Right lobe of liver (tissue), 6 donors: ENCODE measurements at regions not wholly inside any gene's neighbourhood (a gene's known extent, or its start where the extent isn't known, plus 50 kb on each side); places are given as distances from the start of the nearest gene placed in this dataset.

Experiments used
- ATAC-seq, 4 donors: fragments of 200-7000 bp; cut with Tn5 transposase; one replicate each; pipeline ENCODE4 v1.9.1; 2020; ENCODE audit warnings: mild to moderate bottlenecking in 4 of 4, moderate library complexity in 4 of 4
- DNase-seq, 3 donors: peaks; one replicate each; pipeline ENCODE4 v3.0.0-alpha.2; 2020
- H3K27ac ChIP-seq, 3 donors: fragments of 200-600 bp; one replicate each; pipeline ENCODE4 v1.8.0; 2022
- H3K27me3 ChIP-seq, 2 donors: fragments of 200-600 bp; one replicate each; pipeline ENCODE4 v1.8.0; 2022
- H3K36me3 ChIP-seq, 4 donors: fragments of 200-600 bp; sonication (generic) in 1 of 4; one replicate each; pipeline versions ENCODE4 v1.5.1 to v1.8.0; 2017 to 2022; ENCODE audit warnings: control low read depth in 1 of 4
- H3K4me1 ChIP-seq, 4 donors: fragments of 200-600 bp; sonication (generic) in 1 of 4; one replicate each; pipeline versions ENCODE4 v1.5.1 to v1.8.0; 2017 to 2022; ENCODE audit warnings: control low read depth in 1 of 4
- H3K4me3 ChIP-seq, 3 donors: fragments of 200-600 bp; one replicate each; pipeline ENCODE4 v1.8.0; 2022
- H3K9me3 ChIP-seq, 4 donors: fragments of 200-600 bp; sonication (generic) in 1 of 4; one replicate each; pipeline versions ENCODE4 v1.5.1 to v1.8.0; 2017 to 2022; ENCODE audit warnings: control low read depth in 1 of 4
- POLR2A ChIP-seq: fragments of 450-650 bp; IDR thresholded peaks from one replicate; pipeline ENCODE4 v1.6.1; 2017; ENCODE audit warnings: antibody characterized with exemption, mild to moderate bottlenecking
- WGBS: methylation state at CpG from one replicate; pipeline ENCODE4 v1.1.6; 2018; ENCODE audit warnings: low coverage, low lambda C conversion rate; ENCODE audit not compliant: insufficient coverage; ENCODE audit errors: missing lambda C conversion rate; 5-methylcytosine and 5-hydroxymethylcytosine counted together
- intact Hi-C, 2 donors: fragments of 100-400 bp; cut with DNase I; formaldehyde crosslinking; loops; one replicate each; pipeline versions ENCODE4 v1.11.2 to v1.14.1; 2022
- TF ChIP-seq, protein P1 (sequence below), 4 donors: fragments of 200-600 bp in 3 of 4; fragments of 450-650 bp in 1 of 4; IDR thresholded peaks; one replicate each; pipeline versions ENCODE4 v1.5.1 to v1.8.0; 2016 to 2022; ENCODE audit warnings: antibody characterized with exemption in 4 of 4, mild to moderate bottlenecking in 2 of 4
- donor health status: DM: no; HTN: yes; CAD: no.
- donor health status: DM: no; HTN: no; CAD: no.
- donor health status: DM: no; HTN: no; CAD: no.
- donor health status: DM: no; HTN: yes; CAD: no.
- donor health status: DM: no; HTN: yes; CAD: no.

DNA sequence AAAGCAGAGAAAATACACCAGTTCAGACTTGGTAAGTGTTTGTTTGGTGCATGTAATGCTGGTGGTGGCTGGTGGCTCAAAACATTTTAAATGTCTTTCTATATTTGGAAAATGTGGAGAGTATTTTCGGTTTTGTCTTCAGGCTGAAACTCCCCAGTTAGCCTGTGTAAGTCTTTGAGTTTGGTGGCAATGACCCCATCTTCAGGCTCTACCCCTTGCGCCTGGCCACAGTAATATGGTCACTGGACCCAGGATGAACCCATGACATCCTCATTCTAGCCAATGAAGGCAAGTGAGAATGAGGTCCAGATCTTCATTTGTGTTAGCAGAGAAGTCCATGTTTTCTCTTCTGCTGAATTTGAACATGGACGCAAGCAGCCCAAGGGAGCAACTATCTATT, 422.6 kb downstream of the BRINP1 start:
- Histone ChIP-seq H3K4me1 (no peaks in the 10 kb centered on the region), H3K27me3 (no peaks in the 10 kb centered on the region), H3K9me3 (no peaks in the 10 kb centered on the region), H3K36me3 (no peaks in the 10 kb centered on the region), H3K27ac (no peak overlapping the region), H3K4me3 (no peak overlapping the region)
- no peak for ATAC-seq
- no peak for TF ChIP-seq POLR2A
- TF ChIP-seq, protein P1, sequence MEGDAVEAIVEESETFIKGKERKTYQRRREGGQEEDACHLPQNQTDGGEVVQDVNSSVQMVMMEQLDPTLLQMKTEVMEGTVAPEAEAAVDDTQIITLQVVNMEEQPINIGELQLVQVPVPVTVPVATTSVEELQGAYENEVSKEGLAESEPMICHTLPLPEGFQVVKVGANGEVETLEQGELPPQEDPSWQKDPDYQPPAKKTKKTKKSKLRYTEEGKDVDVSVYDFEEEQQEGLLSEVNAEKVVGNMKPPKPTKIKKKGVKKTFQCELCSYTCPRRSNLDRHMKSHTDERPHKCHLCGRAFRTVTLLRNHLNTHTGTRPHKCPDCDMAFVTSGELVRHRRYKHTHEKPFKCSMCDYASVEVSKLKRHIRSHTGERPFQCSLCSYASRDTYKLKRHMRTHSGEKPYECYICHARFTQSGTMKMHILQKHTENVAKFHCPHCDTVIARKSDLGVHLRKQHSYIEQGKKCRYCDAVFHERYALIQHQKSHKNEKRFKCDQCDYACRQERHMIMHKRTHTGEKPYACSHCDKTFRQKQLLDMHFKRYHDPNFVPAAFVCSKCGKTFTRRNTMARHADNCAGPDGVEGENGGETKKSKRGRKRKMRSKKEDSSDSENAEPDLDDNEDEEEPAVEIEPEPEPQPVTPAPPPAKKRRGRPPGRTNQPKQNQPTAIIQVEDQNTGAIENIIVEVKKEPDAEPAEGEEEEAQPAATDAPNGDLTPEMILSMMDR (IDR thresholded peaks at IDR 0.05), result no peak
- DNase-seq, result no peak
- intact Hi-C loops, result no loop called here
- WGBS, result 62% methylated on average over 3 of the region's 3 CpGs

DNA sequence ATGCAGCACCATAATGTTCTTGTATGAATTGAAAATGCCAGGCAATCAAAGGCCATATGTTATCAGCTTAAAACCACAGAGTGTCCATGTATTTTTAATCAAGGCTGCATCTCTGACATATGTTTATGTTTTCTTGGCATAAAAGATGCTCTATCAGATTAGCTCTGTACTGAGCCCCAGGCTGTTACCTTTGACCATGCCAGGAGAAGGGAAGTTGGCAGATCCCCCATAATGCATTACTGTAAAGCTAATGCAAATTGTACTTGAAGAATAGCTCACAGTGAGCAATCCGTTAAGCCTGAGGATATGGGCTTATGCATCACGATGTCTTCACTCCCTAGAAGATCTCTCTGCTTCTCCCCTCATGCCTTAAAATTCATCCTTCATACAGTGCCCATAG, 414.4 kb downstream of the BRINP1 start:
- DNase-seq, result no peak
- Histone ChIP-seq H3K4me3 (no peak overlapping the region), H3K36me3 (no peaks in the 10 kb centered on the region), H3K27me3 (no peaks in the 10 kb centered on the region), H3K9me3 (no peaks in the 10 kb centered on the region), H3K4me1 (no peaks in the 10 kb centered on the region), H3K27ac (no peak overlapping the region)
- intact Hi-C loops, result no loop called here
- WGBS, result 61% methylated on average over 2 of the region's 2 CpGs
- TF ChIP-seq, protein P1 (IDR thresholded peaks at IDR 0.05), result no peak
- no peak for TF ChIP-seq POLR2A
- ATAC-seq, result no peak

DNA sequence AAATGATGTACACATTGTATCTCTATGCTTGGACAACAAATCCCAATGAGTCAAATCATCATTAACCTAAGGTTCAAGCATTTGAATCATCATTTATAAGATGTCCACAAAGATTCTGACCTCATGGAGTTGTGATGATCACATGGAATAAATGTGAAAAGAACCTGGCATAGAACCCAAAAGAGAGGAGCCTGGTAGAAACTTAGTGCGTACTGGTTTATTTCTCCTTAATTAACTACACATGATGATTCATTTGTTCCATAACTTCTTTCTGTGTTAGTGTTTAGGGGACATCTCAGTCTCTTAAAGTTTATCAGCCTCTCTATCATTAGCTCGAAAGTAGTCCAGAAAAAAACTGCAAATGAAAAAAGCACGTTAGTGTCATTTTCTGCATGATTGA, 411.6 kb downstream of the BRINP1 start:
- Histone ChIP-seq H3K27ac (no peak overlapping the region), H3K27me3 (no peaks in the 10 kb centered on the region), H3K9me3 (no peaks in the 10 kb centered on the region), H3K36me3 (no peaks in the 10 kb centered on the region), H3K4me3 (no peak overlapping the region), H3K4me1 (no peaks in the 10 kb centered on the region)
- WGBS, result 38% methylated on average over 3 of the region's 3 CpGs
- TF ChIP-seq, protein P1 (IDR thresholded peaks at IDR 0.05), result no peak
- no peak for TF ChIP-seq POLR2A
- DNase-seq (no peak), ATAC-seq (no peak)
- intact Hi-C loops, result no loop called here

DNA sequence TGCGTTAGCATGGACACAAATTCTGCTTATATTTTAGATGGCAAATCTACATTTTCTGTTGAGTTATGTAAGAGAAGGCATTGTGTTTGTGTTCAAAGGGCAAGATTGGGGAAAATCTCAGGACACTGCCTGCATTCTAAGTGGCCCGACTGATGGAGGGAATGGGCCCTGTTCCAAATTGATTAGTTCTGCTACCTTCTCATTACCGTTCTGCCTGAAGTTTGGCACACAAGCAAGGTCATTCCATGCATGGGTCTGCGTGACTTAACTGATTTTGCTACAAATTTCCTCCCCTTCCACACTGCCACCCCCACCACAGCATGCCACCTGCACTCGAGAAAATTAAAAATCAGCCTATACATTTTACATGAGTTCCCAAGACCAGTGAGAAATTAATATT, 409.9 kb downstream of the BRINP1 start:
- TF ChIP-seq, protein P1 (IDR thresholded peaks at IDR 0.05), result no peak
- no peak for TF ChIP-seq POLR2A
- DNase-seq (no peak), ATAC-seq (no peak)
- H3K9me3 ChIP-seq, result no peaks in the 10 kb centered on the region
- WGBS, result 33% methylated on average over 5 of the region's 5 CpGs
- H3K27ac ChIP-seq, result no peak overlapping the region
- H3K4me1 ChIP-seq, result no peaks in the 10 kb centered on the region
- H3K27me3 ChIP-seq, result no peaks in the 10 kb centered on the region
- intact Hi-C loops, result no loop called here
- no peak overlapping the region for H3K4me3 ChIP-seq
- no peaks in the 10 kb centered on the region for H3K36me3 ChIP-seq

DNA sequence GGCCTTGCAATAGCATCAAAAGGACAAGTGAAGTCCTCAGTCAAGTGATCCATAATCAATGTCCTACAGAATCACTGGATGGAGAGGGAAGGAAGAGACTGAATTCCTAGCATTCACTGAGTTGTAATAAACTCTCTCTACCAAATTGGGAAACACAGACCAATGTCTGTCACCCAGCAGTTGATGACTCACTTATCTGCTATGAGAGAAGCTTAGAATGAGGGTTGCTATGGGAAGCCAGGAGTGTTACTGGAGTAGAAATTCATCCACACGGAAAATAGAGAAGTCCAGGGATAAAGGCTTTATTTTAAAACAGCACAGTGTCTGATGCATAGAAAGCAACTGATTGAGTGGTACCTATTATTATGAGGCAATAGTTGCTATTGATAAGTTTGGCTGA, 407.4 kb downstream of the BRINP1 start:
- H3K27ac ChIP-seq, result no peak overlapping the region
- peak in 1 of 4 donors; percentile 72 for ATAC-seq
- TF ChIP-seq POLR2A, result no peak
- TF ChIP-seq, protein P1 (IDR thresholded peaks at IDR 0.05), result no peak
- WGBS, result 14% methylated on average over 1 of the region's 1 CpG
- no peaks in the 10 kb centered on the region for H3K4me1 ChIP-seq
- intact Hi-C loops, result no loop called here
- no peaks in the 10 kb centered on the region for H3K36me3 ChIP-seq
- no peaks in the 10 kb centered on the region for H3K27me3 ChIP-seq
- no peak for DNase-seq
- H3K4me3 ChIP-seq, result no peak overlapping the region
- H3K9me3 ChIP-seq, result no peaks in the 10 kb centered on the region
